Heart left ventricle (tissue), 13 donors: ENCODE measurements at regions not wholly inside any gene's neighbourhood (a gene's known extent, or its start where the extent isn't known, plus 50 kb on each side); places are given as distances from the start of the nearest gene placed in this dataset.

Experiments used
- POLR2A ChIP-seq, 2 donors: fragments of 450-650 bp; IDR thresholded peaks; one replicate each; pipeline ENCODE4 v1.6.1; 2017; ENCODE audit warnings: antibody characterized with exemption in 2 of 2, mild to moderate bottlenecking in 2 of 2, moderate library complexity in 2 of 2
- TF ChIP-seq, protein P1 (sequence below), 12 donors: fragments of 200-600 bp; sonication (generic) in 4 of 12; IDR thresholded peaks; one replicate each; pipeline versions ENCODE4 v1.5.0 to v1.8.0; 2018 to 2022; ENCODE audit warnings: antibody characterized with exemption in 12 of 12, mild to moderate bottlenecking in 5 of 12
- donor health status: ischemic (EF 13 %, LVEDD 7.1; RV severe dilation, severe dysfunction).
- donor health status: DM: no; HTN: yes; CAD: no.
- donor health status: DM: no; HTN: no; CAD: no.
- donor health status: ischemic (EF 25% LVEDD 6.9; RV normal size, moderate dysfunction).
- donor health status: ischemic (EF 25% LVEDD 5.7; RV mildly dilated, moderate dysfunction).
- donor health status: ischemic (EF 35%, LVEDD 5.7; RV mildly dilated, moderate dysfunction).
- donor health status: nonischemic (EF 11% LVEDD 7.7; RV severe dilation, severe dysfunction).
- donor health status: DM: yes; HTN: yes; CAD: no.
- donor health status: PGD.
- donor health status: ischemic (EF 29% LVEDD 5.4; RV normal size, mild dysfunction).
- donor health status: nonischemic (EF 23%, LVEDD 6.1; RV moderate dilation, normal function).

DNA sequence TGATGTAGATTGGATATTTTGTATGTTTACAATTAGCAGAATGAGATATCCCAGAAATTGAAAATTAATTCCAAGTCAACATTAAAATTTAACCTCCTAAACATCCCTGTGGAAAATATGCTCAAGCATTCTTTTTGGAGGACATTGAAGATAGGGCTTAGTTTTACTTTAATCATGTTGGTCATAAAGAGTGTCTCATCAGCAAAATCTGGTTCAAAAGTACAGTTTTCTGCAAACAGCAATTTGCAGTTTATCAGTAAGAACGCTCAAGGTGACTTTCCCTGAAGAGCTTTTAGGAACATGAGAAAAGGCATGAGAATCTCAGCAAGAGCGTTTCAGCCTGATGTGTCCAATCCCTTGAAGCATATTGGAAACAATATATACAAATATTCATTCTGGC, 889.8 kb downstream of the CENPC start:
- TF ChIP-seq, protein P1, sequence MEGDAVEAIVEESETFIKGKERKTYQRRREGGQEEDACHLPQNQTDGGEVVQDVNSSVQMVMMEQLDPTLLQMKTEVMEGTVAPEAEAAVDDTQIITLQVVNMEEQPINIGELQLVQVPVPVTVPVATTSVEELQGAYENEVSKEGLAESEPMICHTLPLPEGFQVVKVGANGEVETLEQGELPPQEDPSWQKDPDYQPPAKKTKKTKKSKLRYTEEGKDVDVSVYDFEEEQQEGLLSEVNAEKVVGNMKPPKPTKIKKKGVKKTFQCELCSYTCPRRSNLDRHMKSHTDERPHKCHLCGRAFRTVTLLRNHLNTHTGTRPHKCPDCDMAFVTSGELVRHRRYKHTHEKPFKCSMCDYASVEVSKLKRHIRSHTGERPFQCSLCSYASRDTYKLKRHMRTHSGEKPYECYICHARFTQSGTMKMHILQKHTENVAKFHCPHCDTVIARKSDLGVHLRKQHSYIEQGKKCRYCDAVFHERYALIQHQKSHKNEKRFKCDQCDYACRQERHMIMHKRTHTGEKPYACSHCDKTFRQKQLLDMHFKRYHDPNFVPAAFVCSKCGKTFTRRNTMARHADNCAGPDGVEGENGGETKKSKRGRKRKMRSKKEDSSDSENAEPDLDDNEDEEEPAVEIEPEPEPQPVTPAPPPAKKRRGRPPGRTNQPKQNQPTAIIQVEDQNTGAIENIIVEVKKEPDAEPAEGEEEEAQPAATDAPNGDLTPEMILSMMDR (IDR thresholded peaks at IDR 0.05), result no peak
- TF ChIP-seq POLR2A (IDR thresholded peaks at IDR 0.05), result no peak
